Effector memory CD4-positive, alpha-beta T cell (primary cell): ENCODE measurements at regions not wholly inside any gene's neighbourhood (a gene's known extent, or its start where the extent isn't known, plus 50 kb on each side); places are given as distances from the start of the nearest gene placed in this dataset.

Experiments used
- DNase-seq, 3 donors: peaks; one replicate each; pipeline ENCODE4 v3.0.0-alpha.2; 2020
- H3K27ac ChIP-seq: 2 replicates; pipeline ENCODE4 v1.7.0; 2013; ENCODE audit warnings: mild to moderate bottlenecking, low read length, moderate library complexity; ENCODE audit not compliant: insufficient read depth, poor library complexity, severe bottlenecking
- H3K27me3 ChIP-seq: replicated peaks from 2 replicates; pipeline ENCODE4 v1.7.0; 2013; ENCODE audit warnings: mild to moderate bottlenecking, low read length; ENCODE audit not compliant: insufficient read depth, control insufficient read depth, poor library complexity, severe bottlenecking
- H3K36me3 ChIP-seq: 2 replicates; pipeline ENCODE4 v1.7.0; 2013; ENCODE audit warnings: mild to moderate bottlenecking, low read length, moderate library complexity; ENCODE audit not compliant: control insufficient read depth, insufficient read depth
- H3K4me1 ChIP-seq: 2 replicates; pipeline ENCODE4 v1.7.0; 2013; ENCODE audit warnings: low read length, mild to moderate bottlenecking; ENCODE audit not compliant: control insufficient read depth, insufficient read depth, poor library complexity, severe bottlenecking
- H3K4me3 ChIP-seq: 2 replicates; pipeline ENCODE4 v1.7.0; 2013; ENCODE audit warnings: low read length, low read depth, mild to moderate bottlenecking; ENCODE audit not compliant: insufficient read depth, poor library complexity, severe bottlenecking
- H3K9me3 ChIP-seq: 2 replicates; pipeline ENCODE4 v1.7.0; 2013; ENCODE audit warnings: mild to moderate bottlenecking, low read length, moderate library complexity; ENCODE audit not compliant: control insufficient read depth

- Histone ChIP-seq H3K27me3 (no peaks in the 10 kb centered on the region), H3K9me3 (peaks cover 3% of the 10 kb centered on the region), H3K4me3 (no peak overlapping the region), H3K4me1 (no peaks in the 10 kb centered on the region), H3K27ac (no peak overlapping the region), H3K36me3 (no peaks in the 10 kb centered on the region)
- DNase-seq: no peak
Observed at GRCh38 chr15:91380114-91380513, 280.1 kb downstream of the SV2B start.

GRCh38 chr15:91383532-91383931, 283.5 kb downstream of the SV2B start:
- Histone ChIP-seq H3K36me3 (no peaks in the 10 kb centered on the region), H3K27ac (no peak overlapping the region), H3K9me3 (peaks cover 3% of the 10 kb centered on the region), H3K4me3 (no peak overlapping the region), H3K4me1 (no peaks in the 10 kb centered on the region), H3K27me3 (no peaks in the 10 kb centered on the region)
- no peak for DNase-seq

- DNase-seq: no peak
- no peaks in the 10 kb centered on the region for H3K27me3 ChIP-seq
- no peak overlapping the region for H3K27ac ChIP-seq
- no peak overlapping the region for H3K4me3 ChIP-seq
- H3K36me3 ChIP-seq: no peaks in the 10 kb centered on the region
- no peaks in the 10 kb centered on the region for H3K4me1 ChIP-seq
- H3K9me3 ChIP-seq: peaks cover 3% of the 10 kb centered on the region
Observed at GRCh38 chr15:91384189-91384730, 284.2 kb downstream of the SV2B start.

- Histone ChIP-seq H3K36me3 (no peaks in the 10 kb centered on the region), H3K9me3 (no peaks in the 10 kb centered on the region), H3K4me1 (no peaks in the 10 kb centered on the region), H3K4me3 (no peak overlapping the region), H3K27ac (no peak overlapping the region), H3K27me3 (no peaks in the 10 kb centered on the region)
- no peak for DNase-seq
Observed at GRCh38 chr15:91385311-91385710, 285.3 kb downstream of the SV2B start.

- Histone ChIP-seq H3K4me1 (no peaks in the 10 kb centered on the region), H3K4me3 (no peak overlapping the region), H3K9me3 (no peaks in the 10 kb centered on the region), H3K36me3 (no peaks in the 10 kb centered on the region), H3K27ac (no peak overlapping the region), H3K27me3 (no peaks in the 10 kb centered on the region)
- DNase-seq: no peak
Observed at GRCh38 chr15:91393186-91393585, 293.1 kb downstream of the SV2B start.

GRCh38 chr15:91400481-91400880, 300.4 kb downstream of the SV2B start:
- Histone ChIP-seq H3K9me3 (no peaks in the 10 kb centered on the region), H3K4me3 (no peak overlapping the region), H3K36me3 (no peaks in the 10 kb centered on the region), H3K27ac (no peak overlapping the region), H3K4me1 (no peaks in the 10 kb centered on the region), H3K27me3 (no peaks in the 10 kb centered on the region)
- DNase-seq: no peak

- no peak overlapping the region for H3K4me3 ChIP-seq
- H3K27me3 ChIP-seq: no peaks in the 10 kb centered on the region
- no peaks in the 10 kb centered on the region for H3K9me3 ChIP-seq
- no peaks in the 10 kb centered on the region for H3K4me1 ChIP-seq
- no peak for DNase-seq
- no peak overlapping the region for H3K27ac ChIP-seq
- H3K36me3 ChIP-seq: no peaks in the 10 kb centered on the region
Observed at GRCh38 chr15:91407269-91407889, 307.3 kb downstream of the SV2B start.

GRCh38 chr15:91408476-91409076, 308.5 kb downstream of the SV2B start:
- no peak for DNase-seq
- Histone ChIP-seq H3K9me3 (no peaks in the 10 kb centered on the region), H3K27ac (no peak overlapping the region), H3K4me1 (no peaks in the 10 kb centered on the region), H3K4me3 (no peak overlapping the region), H3K36me3 (no peaks in the 10 kb centered on the region), H3K27me3 (no peaks in the 10 kb centered on the region)

GRCh38 chr15:91409387-91409786, 309.3 kb downstream of the SV2B start:
- Histone ChIP-seq H3K4me3 (no peak overlapping the region), H3K27me3 (no peaks in the 10 kb centered on the region), H3K4me1 (no peaks in the 10 kb centered on the region), H3K27ac (no peak overlapping the region), H3K9me3 (no peaks in the 10 kb centered on the region), H3K36me3 (no peaks in the 10 kb centered on the region)
- no peak for DNase-seq

- H3K9me3 ChIP-seq: no peaks in the 10 kb centered on the region
- no peak for DNase-seq
- no peaks in the 10 kb centered on the region for H3K4me1 ChIP-seq
- no peaks in the 10 kb centered on the region for H3K27me3 ChIP-seq
- no peak overlapping the region for H3K4me3 ChIP-seq
- H3K27ac ChIP-seq: no peak overlapping the region
- H3K36me3 ChIP-seq: no peaks in the 10 kb centered on the region
Observed at GRCh38 chr15:91411586-91411985, 311.5 kb downstream of the SV2B start.
